ENCODE measurements at regions not wholly inside any gene's neighbourhood (a gene's known extent, or its start where the extent isn't known, plus 50 kb on each side); places are given as distances from the start of the nearest gene placed in this dataset.

DNA sequence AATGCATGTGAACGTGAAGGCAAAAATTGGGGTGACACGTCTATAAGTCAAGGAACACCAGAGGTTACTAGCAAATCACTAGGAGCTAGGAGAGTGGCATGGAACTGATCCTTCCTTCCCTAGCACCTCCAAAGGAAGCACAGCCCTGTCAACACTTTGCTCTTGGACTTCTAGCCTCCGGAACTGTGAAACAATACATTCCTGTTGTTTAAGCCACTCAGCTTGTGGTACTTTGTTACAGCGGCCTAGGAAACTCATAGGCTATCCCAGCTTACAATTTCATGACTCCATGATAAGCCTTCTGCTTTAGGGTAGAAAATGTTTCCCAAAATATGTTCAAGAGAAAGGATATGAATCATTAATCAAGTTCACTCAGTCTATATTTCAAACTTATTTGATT is 798.1 kb downstream of the DCDC2C start:
- TF ChIP-seq CTCF (IDR thresholded peaks at IDR 0.05) (no peak), POLR2A (IDR thresholded peaks at IDR 0.05) (no peak)

Data from lower leg skin (tissue), 3 donors.